HCT116 (cell line): ENCODE measurements at regions not wholly inside any gene's neighbourhood (a gene's known extent, or its start where the extent isn't known, plus 50 kb on each side); places are given as distances from the start of the nearest gene placed in this dataset.

Experiments used
- ATAC-seq: fragments of 200-7000 bp; cut with Tn5 transposase; 2 replicates; pipeline ENCODE4 v1.9.1; 2020; ENCODE audit warnings: mild to moderate bottlenecking, moderate library complexity
- BruUV-seq: library from RNA; stranded (reverse); fragments of 400-500 nt; replicated peaks from 2 replicates; lab custom pipeline; 2021; lab: Mats Ljungman, UMichigan
- CTCF ChIA-PET: fragments of 300-600 bp; sonication (Branson Sonifier 250); formaldehyde crosslinking; loops from one replicate; lab custom pipeline; 2021; ENCODE audit warnings: antibody characterized with exemption; lab: Charles Lee
- POLR2A ChIA-PET: fragments of 300-600, 350-600 bp; sonication (Branson Sonifier 250); formaldehyde crosslinking; loops from one replicate; lab custom pipeline; 2021; ENCODE audit warnings: antibody characterized with exemption; lab: Charles Lee
- RAD21 ChIA-PET, 2 experiments: fragments of 300-600 bp; sonication (Branson Sonifier 250); formaldehyde crosslinking; loops; one replicate each; lab custom pipeline; 2023; ENCODE audit warnings: low total read pairs in 2 of 2; ENCODE audit not compliant: uncharacterized antibody in 2 of 2, unreplicated experiment in 2 of 2, low non-redundant PET in 1 of 2; lab: Charles Lee
- DNase-seq: peaks from one replicate; pipeline ENCODE4 v3.0.0-alpha.2; 2010; ENCODE audit warnings: low read depth, low spot score
- H2AFZ ChIP-seq: fragments of 200-600 bp; shearing (Covaris generic), sonication (generic); 2 replicates; pipeline ENCODE4 v1.6.1; 2017; ENCODE audit warnings: low read depth, mixed run types, mixed read lengths, antibody characterized with exemption, low read length; ENCODE audit not compliant: poor library complexity, severe bottlenecking
- H3K27ac ChIP-seq: 2 replicates; pipeline ENCODE4 v1.5.1; 2012; ENCODE audit warnings: low read depth, low read length
- H3K27me3 ChIP-seq: fragments of 200-600 bp; sonication (generic); 2 replicates; pipeline ENCODE4 v1.6.1; 2016; ENCODE audit warnings: mixed run types, low read length, mixed read lengths; ENCODE audit not compliant: insufficient read depth
- H3K36me3 ChIP-seq, 2 experiments: fragments of 200-500 bp in 1 of 2; fragments of 200-600 bp in 1 of 2; sonication (Bioruptor generic) in 1 of 2; sonication (generic) in 1 of 2; 2 replicates each; pipeline versions ENCODE4 v1.5.1 to v1.6.1; 2014 to 2016; ENCODE audit warnings: low read length in 2 of 2, inconsistent platforms in 1 of 2, mixed read lengths in 1 of 2, mixed run types in 1 of 2; ENCODE audit not compliant: insufficient read depth in 2 of 2, control insufficient read depth in 1 of 2
- H3K4me1 ChIP-seq, 2 experiments: fragments of 200-600 bp in 1 of 2; sonication (generic) in 1 of 2; 2 replicates each; pipeline versions ENCODE4 v1.5.1 to v1.6.1; 2012 to 2017; ENCODE audit warnings: low read length in 2 of 2, inconsistent platforms in 1 of 2, mild to moderate bottlenecking in 1 of 2, mixed read lengths in 1 of 2, mixed run types in 1 of 2, moderate library complexity in 1 of 2; ENCODE audit not compliant: insufficient read depth in 2 of 2, control insufficient read depth in 1 of 2
- H3K4me2 ChIP-seq: fragments of 200-600 bp; sonication (generic); 2 replicates; pipeline ENCODE4 v1.6.1; 2017; ENCODE audit warnings: mixed run types, low read length, mixed read lengths
- H3K4me3 ChIP-seq, 2 experiments: fragments of 200-600 bp in 1 of 2; sonication (generic) in 1 of 2; replicated peaks in 1 of 2; 2 replicates each; pipeline ENCODE4 v1.5.1; 2011 to 2016; ENCODE audit warnings: low read length in 2 of 2, control low read depth in 1 of 2, low read depth in 1 of 2, mild to moderate bottlenecking in 1 of 2, mixed read lengths in 1 of 2, mixed run types in 1 of 2
- H3K79me2 ChIP-seq: fragments of 200-600 bp; sonication (generic); 2 replicates; pipeline ENCODE4 v1.6.1; 2017; ENCODE audit warnings: mild to moderate bottlenecking, mixed run types, low read length, moderate library complexity, mixed read lengths; ENCODE audit not compliant: insufficient read depth
- H3K9ac ChIP-seq: fragments of 200-600 bp; sonication (generic); 2 replicates; pipeline ENCODE4 v1.6.1; 2016; ENCODE audit warnings: low read length, mixed read lengths
- H3K9me2 ChIP-seq: fragments of 200-600 bp; sonication (generic), shearing (Covaris generic); 2 replicates; pipeline ENCODE4 v1.6.1; 2017; ENCODE audit warnings: mixed run types, mild to moderate bottlenecking, moderate library complexity; ENCODE audit not compliant: insufficient read depth
- H3K9me3 ChIP-seq, 2 experiments: fragments of 200-500 bp in 1 of 2; fragments of 200-600 bp in 1 of 2; sonication (Bioruptor generic) in 1 of 2; sonication (generic) in 1 of 2; 2 replicates each; pipeline ENCODE4 v1.6.1; 2014 to 2017; ENCODE audit warnings: low read length in 2 of 2, mixed read lengths in 2 of 2, inconsistent platforms in 1 of 2, low read depth in 1 of 2, mild to moderate bottlenecking in 1 of 2, mixed run types in 1 of 2, moderate library complexity in 1 of 2; ENCODE audit not compliant: control insufficient read depth in 1 of 2, insufficient read depth in 1 of 2
- H4K20me1 ChIP-seq: fragments of 200-600 bp; sonication (generic), shearing (Covaris generic); 2 replicates; pipeline ENCODE4 v1.6.1; 2017; ENCODE audit warnings: mixed run types, mild to moderate bottlenecking, moderate library complexity; ENCODE audit not compliant: insufficient read depth
- CBX3 ChIP-seq: IDR thresholded peaks from 2 replicates; pipeline ENCODE4 v1.6.1; 2012; ENCODE audit warnings: low read depth
- JUND ChIP-seq: IDR thresholded peaks from 2 replicates; pipeline ENCODE4 v1.6.1; 2012
- POLR2AphosphoS5 ChIP-seq: IDR thresholded peaks from 2 replicates; pipeline ENCODE4 v1.6.1; 2011; ENCODE audit warnings: mild to moderate bottlenecking, low read depth, low read length, moderate library complexity
- ZFX ChIP-seq: fragments of 450-650 bp; IDR thresholded peaks from 2 replicates; pipeline ENCODE4 v1.6.1; 2017
- intact Hi-C: fragments of 100-400 bp; cut with micrococcal nuclease; formaldehyde crosslinking; loops from 2 replicates; pipeline ENCODE4 v1.10.0; 2022
- TF ChIP-seq, protein P1 (sequence below): IDR thresholded peaks from 2 replicates; pipeline ENCODE4 v1.6.1; 2011; ENCODE audit warnings: mild to moderate bottlenecking, low read length, moderate library complexity; ENCODE audit not compliant: insufficient replicate concordance; ENCODE audit errors: extremely low read depth
- TF ChIP-seq, protein P2 (sequence below), 3 experiments: fragments of 200-600 bp in 1 of 3; sonication (generic) in 1 of 3; IDR thresholded peaks in 2 of 3; conservative IDR thresholded peaks in 1 of 3; 2 replicates each; pipeline ENCODE4 v1.5.1; 2012 to 2017; ENCODE audit warnings: low read depth in 2 of 3, low read length in 2 of 3, antibody characterized with exemption in 1 of 3, borderline replicate concordance in 1 of 3, control low read depth in 1 of 3, mild to moderate bottlenecking in 1 of 3, mixed read lengths in 1 of 3, mixed run types in 1 of 3, moderate library complexity in 1 of 3; ENCODE audit not compliant: insufficient read depth in 1 of 3

DNA sequence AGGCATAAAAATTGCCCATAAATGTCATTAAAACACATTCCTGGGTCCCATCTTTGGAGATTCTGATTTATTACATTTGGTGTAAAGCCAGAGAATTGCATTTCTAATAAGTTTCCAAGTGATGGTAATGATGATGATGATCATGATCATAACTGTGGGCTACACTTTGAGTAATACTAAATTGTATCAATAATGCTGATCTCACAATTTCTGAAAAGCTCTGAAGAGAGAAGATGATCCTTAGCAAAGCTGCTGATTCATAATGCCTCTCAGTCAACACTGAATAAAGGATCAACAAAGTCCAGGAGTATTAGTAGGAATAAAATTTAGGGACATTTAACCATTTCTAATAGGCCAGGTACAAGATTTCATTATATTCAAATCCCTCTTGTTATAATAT lies 434.5 kb downstream of the CAAP1 start:
- Histone ChIP-seq H3K4me1 (no peaks in the 10 kb centered on the region), H3K27me3 (no peaks in the 10 kb centered on the region), H3K4me3 (no peak overlapping the region), H3K9ac (no peak overlapping the region), H3K79me2 (no peaks in the 10 kb centered on the region), H4K20me1 (no peaks in the 10 kb centered on the region), H3K9me3 (peaks cover 0 to 9% of the 10 kb centered on the region in 2 experiments; a peak in 2 of 4 replicates), H3K27ac (no peak overlapping the region), H3K36me3 (no peaks in the 10 kb centered on the region), H2AFZ (no peak overlapping the region), H3K9me2 (no peaks in the 10 kb centered on the region), H3K4me2 (no peak overlapping the region)
- TF ChIP-seq CBX3, result no peak
- no peak for TF ChIP-seq POLR2AphosphoS5
- TF ChIP-seq ZFX, result no peak
- no peak for TF ChIP-seq JUND
- TF ChIP-seq, protein P1, sequence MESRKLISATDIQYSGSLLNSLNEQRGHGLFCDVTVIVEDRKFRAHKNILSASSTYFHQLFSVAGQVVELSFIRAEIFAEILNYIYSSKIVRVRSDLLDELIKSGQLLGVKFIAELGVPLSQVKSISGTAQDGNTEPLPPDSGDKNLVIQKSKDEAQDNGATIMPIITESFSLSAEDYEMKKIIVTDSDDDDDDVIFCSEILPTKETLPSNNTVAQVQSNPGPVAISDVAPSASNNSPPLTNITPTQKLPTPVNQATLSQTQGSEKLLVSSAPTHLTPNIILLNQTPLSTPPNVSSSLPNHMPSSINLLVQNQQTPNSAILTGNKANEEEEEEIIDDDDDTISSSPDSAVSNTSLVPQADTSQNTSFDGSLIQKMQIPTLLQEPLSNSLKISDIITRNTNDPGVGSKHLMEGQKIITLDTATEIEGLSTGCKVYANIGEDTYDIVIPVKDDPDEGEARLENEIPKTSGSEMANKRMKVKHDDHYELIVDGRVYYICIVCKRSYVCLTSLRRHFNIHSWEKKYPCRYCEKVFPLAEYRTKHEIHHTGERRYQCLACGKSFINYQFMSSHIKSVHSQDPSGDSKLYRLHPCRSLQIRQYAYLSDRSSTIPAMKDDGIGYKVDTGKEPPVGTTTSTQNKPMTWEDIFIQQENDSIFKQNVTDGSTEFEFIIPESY, result no peak
- TF ChIP-seq, protein P2, sequence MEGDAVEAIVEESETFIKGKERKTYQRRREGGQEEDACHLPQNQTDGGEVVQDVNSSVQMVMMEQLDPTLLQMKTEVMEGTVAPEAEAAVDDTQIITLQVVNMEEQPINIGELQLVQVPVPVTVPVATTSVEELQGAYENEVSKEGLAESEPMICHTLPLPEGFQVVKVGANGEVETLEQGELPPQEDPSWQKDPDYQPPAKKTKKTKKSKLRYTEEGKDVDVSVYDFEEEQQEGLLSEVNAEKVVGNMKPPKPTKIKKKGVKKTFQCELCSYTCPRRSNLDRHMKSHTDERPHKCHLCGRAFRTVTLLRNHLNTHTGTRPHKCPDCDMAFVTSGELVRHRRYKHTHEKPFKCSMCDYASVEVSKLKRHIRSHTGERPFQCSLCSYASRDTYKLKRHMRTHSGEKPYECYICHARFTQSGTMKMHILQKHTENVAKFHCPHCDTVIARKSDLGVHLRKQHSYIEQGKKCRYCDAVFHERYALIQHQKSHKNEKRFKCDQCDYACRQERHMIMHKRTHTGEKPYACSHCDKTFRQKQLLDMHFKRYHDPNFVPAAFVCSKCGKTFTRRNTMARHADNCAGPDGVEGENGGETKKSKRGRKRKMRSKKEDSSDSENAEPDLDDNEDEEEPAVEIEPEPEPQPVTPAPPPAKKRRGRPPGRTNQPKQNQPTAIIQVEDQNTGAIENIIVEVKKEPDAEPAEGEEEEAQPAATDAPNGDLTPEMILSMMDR (IDR thresholded peaks at IDR 0.05 in 2 of 3, conservative IDR thresholded peaks at IDR 0.05 in 1 of 3; ENCODE audit: borderline replicate concordance in 1 of 3, insufficient read depth in 1 of 3, low read depth in 2 of 3, low read length in 2 of 3), result no peak
- POLR2A ChIA-PET, result no interaction called here
- CTCF ChIA-PET, result no interaction called here
- no peak for DNase-seq
- RAD21 ChIA-PET, result no interaction called here
- BruUV-seq, result no TSS peak
- no peak for ATAC-seq
- intact Hi-C loops, result no loop called here
